GM12878 (cell line): ENCODE measurements at regions not wholly inside any gene's neighbourhood (a gene's known extent, or its start where the extent isn't known, plus 50 kb on each side); places are given as distances from the start of the nearest gene placed in this dataset.

ENCODE experiments used
- ATAC-seq: fragments of 200-7000 bp; cut with Tn5 transposase; 3 replicates; pipeline ENCODE4 v1.9.1; 2020; ENCODE audit warnings: mild to moderate bottlenecking, moderate library complexity
- BruUV-seq: library from RNA; stranded (reverse); fragments of 400-500 nt; replicated peaks from 2 replicates; lab custom pipeline; 2021; lab: Mats Ljungman, UMichigan
- CTCF ChIA-PET: fragments of 300-600 bp; sonication (Branson Sonifier 250); formaldehyde crosslinking; extraction: SDS; loops from one replicate; lab custom pipeline; 2021; ENCODE audit warnings: inconsistent platforms; lab: Yijun Ruan, JAX
- POLR2A ChIA-PET: fragments of 350-600 bp; formaldehyde crosslinking; extraction: SDS; loops from one replicate; lab custom pipeline; 2021; ENCODE audit warnings: inconsistent platforms; lab: Charles Lee
- RAD21 ChIA-PET: fragments of 300-600 bp; sonication (Branson Sonifier 250); formaldehyde crosslinking; loops from one replicate; lab custom pipeline; 2023; ENCODE audit warnings: antibody characterized with exemption; ENCODE audit not compliant: unreplicated experiment; lab: Charles Lee
- SMC1A ChIA-PET: fragments of 300-600 bp; sonication (Branson Sonifier 250); formaldehyde crosslinking; loops from one replicate; lab custom pipeline; 2023; ENCODE audit not compliant: unreplicated experiment, uncharacterized antibody; lab: Charles Lee
- DNase-seq: peaks from one replicate; pipeline ENCODE4 v3.0.0-alpha.2; 2011; ENCODE audit warnings: low read depth, low spot score
- FAIRE-seq: peaks from 3 replicates; lab custom pipeline; 2011; peaks lifted over from hg19 to GRCh38; lab: Jason Lieb, UNC
- H2AFZ ChIP-seq: 2 replicates; pipeline ENCODE4 v1.6.0; 2011; ENCODE audit warnings: low read depth, low read length, control low read depth; ENCODE audit not compliant: control insufficient read depth
- H3K27ac ChIP-seq: 2 replicates; pipeline ENCODE4 v1.5.1; 2011; ENCODE audit warnings: control low read depth; ENCODE audit not compliant: control insufficient read depth, insufficient read depth
- H3K27me3 ChIP-seq, 2 experiments: replicated peaks in 1 of 2; 2 replicates each; pipeline versions ENCODE4 v1.6.0 to v1.6.1; 2011; ENCODE audit warnings: low read length in 1 of 2; ENCODE audit not compliant: control insufficient read depth in 2 of 2, insufficient read depth in 2 of 2
- H3K36me3 ChIP-seq, 2 experiments: 2 replicates each; pipeline ENCODE4 v1.5.1; 2011; ENCODE audit warnings: low read length in 1 of 2; ENCODE audit not compliant: control insufficient read depth in 2 of 2, insufficient read depth in 2 of 2
- H3K4me1 ChIP-seq: 2 replicates; pipeline ENCODE4 v1.6.1; 2011; ENCODE audit warnings: mild to moderate bottlenecking, low read length, moderate library complexity, mixed read lengths; ENCODE audit not compliant: control insufficient read depth, insufficient read depth
- H3K4me2 ChIP-seq: 2 replicates; pipeline ENCODE4 v1.6.0; 2011; ENCODE audit warnings: control low read depth; ENCODE audit not compliant: control insufficient read depth, insufficient read depth
- H3K4me3 ChIP-seq: fragments of 200-600 bp; sonication (generic); 2 replicates; pipeline ENCODE4 v1.5.1; 2016
- H3K79me2 ChIP-seq: 2 replicates; pipeline ENCODE4 v1.6.0; 2011; ENCODE audit warnings: low read length; ENCODE audit not compliant: control insufficient read depth, insufficient read depth
- H3K9ac ChIP-seq: 2 replicates; pipeline ENCODE4 v1.8.0; 2011; ENCODE audit warnings: low read length, control low read depth, mixed read lengths; ENCODE audit not compliant: control insufficient read depth, insufficient read depth
- H3K9me3 ChIP-seq: replicated peaks from 3 replicates; pipeline ENCODE4 v1.5.1; 2011; ENCODE audit warnings: mild to moderate bottlenecking, low read length; ENCODE audit not compliant: control insufficient read depth, insufficient read depth
- H4K20me1 ChIP-seq: 2 replicates; pipeline ENCODE4 v1.6.0; 2011; ENCODE audit not compliant: control insufficient read depth, insufficient read depth
- ASH2L ChIP-seq: fragments of 300-600, 200-600 bp; sonication (generic); IDR thresholded peaks from 2 replicates; pipeline ENCODE4 v1.6.1; 2017; ENCODE audit warnings: low read depth, mild to moderate bottlenecking, borderline replicate concordance
- CHD1 ChIP-seq: IDR thresholded peaks from 2 replicates; pipeline ENCODE4 v1.6.1; 2012; ENCODE audit warnings: low read depth, low read length, improper control_type of control experiment
- ESRRA ChIP-seq: IDR thresholded peaks from 2 replicates; pipeline ENCODE4 v1.6.1; 2012; ENCODE audit warnings: mild to moderate bottlenecking, low read length, improper control_type of control experiment
- HCFC1 ChIP-seq: fragments of 150-350 bp; IDR thresholded peaks from 2 replicates; pipeline ENCODE4 v1.6.1; 2014; ENCODE audit warnings: low read length
- HDAC2 ChIP-seq: fragments of 200-600 bp; sonication (generic); IDR thresholded peaks from 2 replicates; pipeline ENCODE4 v1.6.1; 2017
- MXI1 ChIP-seq: fragments of 150-350 bp; IDR thresholded peaks from 2 replicates; pipeline ENCODE4 v1.6.1; 2011; ENCODE audit warnings: low read depth, mild to moderate bottlenecking, inconsistent platforms, low read length, improper control_type of control experiment
- NFXL1 ChIP-seq: fragments of 450-650 bp; IDR thresholded peaks from 2 replicates; pipeline ENCODE4 v1.6.1; 2017; ENCODE audit warnings: antibody characterized with exemption, mild to moderate bottlenecking, borderline replicate concordance
- NR2C2 ChIP-seq: IDR thresholded peaks from 2 replicates; pipeline ENCODE4 v1.6.1; 2011; ENCODE audit warnings: borderline replicate concordance, low read depth; ENCODE audit not compliant: control insufficient read depth, insufficient read length
- PML ChIP-seq: IDR thresholded peaks from 2 replicates; pipeline ENCODE4 v1.6.1; 2012; ENCODE audit warnings: low read length, inconsistent platforms
- POLR2AphosphoS2 ChIP-seq: IDR thresholded peaks from 2 replicates; pipeline ENCODE4 v1.6.1; 2011; ENCODE audit warnings: low read depth, mild to moderate bottlenecking, low read length, improper control_type of control experiment, moderate library complexity
- POLR2AphosphoS5 ChIP-seq: IDR thresholded peaks from 2 replicates; pipeline ENCODE4 v1.6.1; 2011; ENCODE audit warnings: mild to moderate bottlenecking, low read length, inconsistent platforms
- PRDM15 ChIP-seq: fragments of 450-650 bp; formaldehyde crosslinking; IDR thresholded peaks from 2 replicates; pipeline ENCODE4 v1.4.0; 2020; ENCODE audit warnings: mild to moderate bottlenecking, moderate library complexity
- RELB ChIP-seq: fragments of 450-650 bp; IDR thresholded peaks from 2 replicates; pipeline ENCODE4 v1.6.1; 2017; ENCODE audit warnings: low read depth, mild to moderate bottlenecking, moderate library complexity
- SREBF1 ChIP-seq: IDR thresholded peaks from 2 replicates; pipeline ENCODE4 v1.6.1; 2012; ENCODE audit warnings: mild to moderate bottlenecking, low read length
- STAT3 ChIP-seq: IDR thresholded peaks from 2 replicates; pipeline ENCODE4 v1.6.1; 2011; ENCODE audit warnings: low read depth, low read length, improper control_type of control experiment
- TARDBP ChIP-seq: IDR thresholded peaks from 2 replicates; pipeline ENCODE4 v1.6.1; 2016; ENCODE audit warnings: borderline replicate concordance
- ZBTB11 ChIP-seq: fragments of 450-650 bp; formaldehyde crosslinking; IDR thresholded peaks from 2 replicates; pipeline ENCODE4 v1.5.0; 2022; ENCODE audit warnings: mild to moderate bottlenecking, missing genetic modification characterization
- ZNF217 ChIP-seq: fragments of 450-650 bp; IDR thresholded peaks from 2 replicates; pipeline ENCODE4 v1.6.1; 2017; ENCODE audit warnings: antibody characterized with exemption, mild to moderate bottlenecking
- WGBS: methylation state at CpG from one replicate; pipeline ENCODE4 v1.1.6; 2016; ENCODE audit warnings: low lambda C conversion rate; ENCODE audit not compliant: insufficient replicate concordance, insufficient coverage; ENCODE audit errors: missing lambda C conversion rate; 5-methylcytosine and 5-hydroxymethylcytosine counted together
- in situ Hi-C: fragments of 300-500 bp; cut with MboI; formaldehyde crosslinking; loops from 9 replicates; pipeline ENCODE4 v1.14.3; 2018; ENCODE audit warnings: mixed read lengths
- intact Hi-C: fragments of 100-400 bp; cut with micrococcal nuclease; formaldehyde crosslinking; loops from one replicate; pipeline ENCODE4 v1.14.2; 2022; ENCODE audit not compliant: unreplicated experiment

DNA sequence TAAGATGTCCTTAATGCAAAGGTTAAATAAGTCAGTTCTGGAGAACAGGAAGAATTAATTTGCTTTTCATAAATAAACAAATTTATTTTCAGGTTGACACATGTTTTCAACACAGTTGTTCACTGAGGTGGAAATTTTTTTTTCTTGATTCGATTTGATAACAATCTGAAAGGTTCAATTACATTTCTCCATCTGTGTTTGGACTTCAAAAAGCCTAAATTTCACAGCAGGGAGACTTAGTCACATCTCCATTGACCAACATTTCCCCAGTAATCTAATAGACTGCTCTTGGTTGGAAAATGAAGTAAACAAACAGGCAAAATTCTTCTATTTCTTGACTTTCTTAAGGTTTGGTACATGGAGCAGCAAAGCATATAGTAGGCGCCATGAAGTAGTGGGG, 134.9 kb upstream of the CPNE8 start:
- intact Hi-C loops, result no loop called here
- H3K36me3 ChIP-seq, result no peaks in the 10 kb centered on the region
- no peaks in the 10 kb centered on the region for H3K4me1 ChIP-seq
- H2AFZ ChIP-seq, result no peak overlapping the region
- H3K4me3 ChIP-seq, result no peak overlapping the region
- H3K79me2 ChIP-seq, result no peaks in the 10 kb centered on the region
- RAD21 ChIA-PET, result no interaction called here
- H3K4me2 ChIP-seq, result no peak overlapping the region
- DNase-seq (no peak), ATAC-seq (no peak), FAIRE-seq (no peak)
- SMC1A ChIA-PET, result interaction anchor here (0.7 to 1.1 kb wide), 2 partner anchors 11 to 36 kb away, joined by 3 read pairs; no protein-coding TSS in a partner anchor
- no TSS peak for BruUV-seq
- no peak overlapping the region for H3K9ac ChIP-seq
- CTCF ChIA-PET, result interaction anchor here (1.1 kb wide), 1 partner anchor 119 kb away, joined by 4 read pairs; no protein-coding TSS in a partner anchor
- 38% methylated on average over 2 of the region's 2 CpGs for WGBS
- H4K20me1 ChIP-seq, result no peaks in the 10 kb centered on the region
- POLR2A ChIA-PET, result no interaction called here
- H3K27ac ChIP-seq, result no peak overlapping the region
- no peaks in the 10 kb centered on the region for H3K27me3 ChIP-seq
- H3K9me3 ChIP-seq, result no peaks in the 10 kb centered on the region
- in situ Hi-C loops, result no loop called here
- TF ChIP-seq POLR2AphosphoS2, result no peak
- no peak for TF ChIP-seq PRDM15 (CRISPR knock-in tag)
- no peak for TF ChIP-seq MXI1
- no peak for TF ChIP-seq SREBF1
- no peak for TF ChIP-seq ZBTB11 (CRISPR knock-in tag)
- TF ChIP-seq RELB, result no peak
- TF ChIP-seq NFXL1, result no peak
- no peak for TF ChIP-seq STAT3
- no peak for TF ChIP-seq ASH2L
- no peak for TF ChIP-seq HDAC2
- TF ChIP-seq ESRRA, result no peak
- TF ChIP-seq CHD1, result no peak
- TF ChIP-seq TARDBP, result no peak
- no peak for TF ChIP-seq HCFC1
- no peak for TF ChIP-seq ZNF217
- no peak for TF ChIP-seq PML
- no peak for TF ChIP-seq NR2C2
- no peak for TF ChIP-seq POLR2AphosphoS5
